ENCODE measurements at regions not wholly inside any gene's neighbourhood (a gene's known extent, or its start where the extent isn't known, plus 50 kb on each side); places are given as distances from the start of the nearest gene placed in this dataset.

DNA sequence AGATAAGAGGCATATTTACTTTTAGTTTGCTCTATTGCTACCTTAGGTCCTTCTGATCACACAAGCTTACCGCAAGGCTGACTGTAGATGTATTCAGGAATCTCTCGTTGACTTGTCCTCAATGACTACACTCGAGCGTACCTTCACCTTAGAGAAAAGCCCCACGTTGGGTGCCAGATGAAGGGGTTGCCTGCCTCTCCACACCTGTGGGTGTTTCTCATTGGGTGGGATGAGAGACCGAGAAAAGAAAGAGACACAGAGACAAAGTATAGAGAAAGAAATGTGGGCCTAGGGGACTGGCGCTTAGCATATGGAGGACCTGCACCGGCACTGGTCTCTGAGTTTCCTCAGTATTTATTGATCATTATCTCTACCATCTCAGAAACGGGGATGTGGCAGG, 51.8 kb downstream of the ASCL4 start:
- no peaks in the 10 kb centered on the region for H3K27me3 ChIP-seq (ENCODE audit: insufficient read depth, low read depth)
- H3K4me2 ChIP-seq: no peak overlapping the region
- H3K4me3 ChIP-seq (IDR thresholded peaks at IDR 0.05; ENCODE audit: insufficient read depth, low read depth, low read length): no peak overlapping the region
- no peak overlapping the region for H3K27ac ChIP-seq
- H3K9ac ChIP-seq: no peak overlapping the region
- TF ChIP-seq, protein P1, sequence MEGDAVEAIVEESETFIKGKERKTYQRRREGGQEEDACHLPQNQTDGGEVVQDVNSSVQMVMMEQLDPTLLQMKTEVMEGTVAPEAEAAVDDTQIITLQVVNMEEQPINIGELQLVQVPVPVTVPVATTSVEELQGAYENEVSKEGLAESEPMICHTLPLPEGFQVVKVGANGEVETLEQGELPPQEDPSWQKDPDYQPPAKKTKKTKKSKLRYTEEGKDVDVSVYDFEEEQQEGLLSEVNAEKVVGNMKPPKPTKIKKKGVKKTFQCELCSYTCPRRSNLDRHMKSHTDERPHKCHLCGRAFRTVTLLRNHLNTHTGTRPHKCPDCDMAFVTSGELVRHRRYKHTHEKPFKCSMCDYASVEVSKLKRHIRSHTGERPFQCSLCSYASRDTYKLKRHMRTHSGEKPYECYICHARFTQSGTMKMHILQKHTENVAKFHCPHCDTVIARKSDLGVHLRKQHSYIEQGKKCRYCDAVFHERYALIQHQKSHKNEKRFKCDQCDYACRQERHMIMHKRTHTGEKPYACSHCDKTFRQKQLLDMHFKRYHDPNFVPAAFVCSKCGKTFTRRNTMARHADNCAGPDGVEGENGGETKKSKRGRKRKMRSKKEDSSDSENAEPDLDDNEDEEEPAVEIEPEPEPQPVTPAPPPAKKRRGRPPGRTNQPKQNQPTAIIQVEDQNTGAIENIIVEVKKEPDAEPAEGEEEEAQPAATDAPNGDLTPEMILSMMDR (conservative IDR thresholded peaks at IDR 0.05; ENCODE audit: low read depth, low read length): no peak
- H3K79me2 ChIP-seq (ENCODE audit: insufficient read depth, low read depth): no peaks in the 10 kb centered on the region
- no peaks in the 10 kb centered on the region for H3K4me1 ChIP-seq (ENCODE audit: low read depth, poor library complexity, severe bottlenecking)
- no peaks in the 10 kb centered on the region for H3K36me3 ChIP-seq (ENCODE audit: insufficient read depth)
- H2AFZ ChIP-seq (ENCODE audit: low read depth): no peak overlapping the region
- H4K20me1 ChIP-seq (ENCODE audit: insufficient read depth): no peaks in the 10 kb centered on the region

DNA sequence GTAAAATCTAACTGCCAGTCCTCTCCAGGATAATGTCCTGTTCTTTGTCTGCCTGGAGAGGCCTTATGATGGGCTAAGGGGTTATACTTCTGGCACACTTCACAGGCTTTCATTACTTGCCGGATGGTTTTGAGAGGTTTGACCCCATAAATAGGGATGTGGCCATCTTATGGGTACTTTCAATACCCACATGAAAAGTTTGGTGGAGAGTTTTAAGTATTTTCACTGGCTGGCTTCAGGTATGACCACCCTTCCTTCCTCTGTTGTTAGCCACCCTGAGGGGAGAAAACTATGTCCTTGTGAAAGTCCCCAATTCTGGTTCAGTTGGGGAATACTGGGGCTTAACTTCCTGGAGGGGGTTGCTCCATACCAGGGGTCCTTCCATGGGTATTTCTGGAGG, 54.8 kb downstream of the ASCL4 start:
- H3K4me2 ChIP-seq: no peak overlapping the region
- H3K27ac ChIP-seq: no peak overlapping the region
- H3K4me3 ChIP-seq (IDR thresholded peaks at IDR 0.05; ENCODE audit: insufficient read depth, low read depth, low read length): no peak overlapping the region
- H2AFZ ChIP-seq (ENCODE audit: low read depth): no peak overlapping the region
- TF ChIP-seq, protein P1 (conservative IDR thresholded peaks at IDR 0.05; ENCODE audit: low read depth, low read length): no peak
- H3K36me3 ChIP-seq (ENCODE audit: insufficient read depth): no peaks in the 10 kb centered on the region
- no peaks in the 10 kb centered on the region for H3K4me1 ChIP-seq (ENCODE audit: low read depth, poor library complexity, severe bottlenecking)
- H3K9ac ChIP-seq: no peak overlapping the region
- no peaks in the 10 kb centered on the region for H3K27me3 ChIP-seq (ENCODE audit: insufficient read depth, low read depth)
- no peaks in the 10 kb centered on the region for H3K79me2 ChIP-seq (ENCODE audit: insufficient read depth, low read depth)
- H4K20me1 ChIP-seq (ENCODE audit: insufficient read depth): no peaks in the 10 kb centered on the region

DNA sequence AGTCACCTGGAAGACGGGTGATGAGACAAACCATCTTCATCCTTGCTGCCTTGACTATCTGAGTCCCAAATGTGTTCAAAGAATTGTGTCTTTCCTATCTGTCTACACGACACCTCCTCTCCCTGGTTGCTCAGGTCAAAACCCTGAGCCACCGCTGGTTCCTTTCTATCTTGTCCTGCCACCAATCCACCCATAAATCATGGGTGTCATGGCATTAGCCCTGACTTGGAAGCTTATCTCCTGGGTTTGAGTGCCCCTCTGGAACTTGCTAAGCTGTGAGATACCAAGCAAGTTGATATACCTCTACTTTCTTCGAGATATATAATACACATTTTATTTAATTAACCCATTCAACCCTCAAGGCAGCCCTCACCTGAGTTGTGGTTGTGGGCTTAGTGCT, 57.9 kb downstream of the ASCL4 start:
- Histone ChIP-seq H3K79me2 (ENCODE audit: insufficient read depth, low read depth) (no peaks in the 10 kb centered on the region), H3K4me1 (ENCODE audit: low read depth, poor library complexity, severe bottlenecking) (no peaks in the 10 kb centered on the region), H2AFZ (ENCODE audit: low read depth) (no peak overlapping the region), H3K27me3 (ENCODE audit: insufficient read depth, low read depth) (no peaks in the 10 kb centered on the region), H3K9ac (no peak overlapping the region), H3K27ac (no peak overlapping the region), H4K20me1 (ENCODE audit: insufficient read depth) (no peaks in the 10 kb centered on the region), H3K36me3 (ENCODE audit: insufficient read depth) (no peaks in the 10 kb centered on the region), H3K4me3 (IDR thresholded peaks at IDR 0.05; ENCODE audit: insufficient read depth, low read depth, low read length) (no peak overlapping the region), H3K4me2 (no peak overlapping the region)
- TF ChIP-seq, protein P1 (conservative IDR thresholded peaks at IDR 0.05; ENCODE audit: low read depth, low read length): no peak

DNA sequence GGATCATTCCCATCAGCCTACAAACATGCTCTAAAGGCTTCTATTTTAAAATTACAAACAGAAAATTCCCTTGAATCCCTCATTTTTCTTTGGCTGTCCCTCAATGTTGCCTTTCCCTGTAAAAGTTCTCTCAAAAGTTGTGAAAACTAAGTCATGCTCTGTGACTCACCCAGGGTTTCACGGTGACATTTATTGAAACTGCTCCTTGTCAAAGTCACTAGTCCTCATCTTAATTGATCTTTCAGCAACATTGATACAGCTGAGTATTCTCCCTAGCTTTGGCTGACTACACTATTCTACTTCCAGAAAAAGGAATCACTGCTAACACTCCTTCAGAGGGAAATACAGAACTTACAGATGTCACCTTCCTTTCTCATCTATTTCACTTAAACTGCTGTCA, 65.7 kb downstream of the ASCL4 start:
- no peak overlapping the region for H3K9ac ChIP-seq
- no peaks in the 10 kb centered on the region for H3K79me2 ChIP-seq (ENCODE audit: insufficient read depth, low read depth)
- H3K27me3 ChIP-seq (ENCODE audit: insufficient read depth, low read depth): no peaks in the 10 kb centered on the region
- H3K36me3 ChIP-seq (ENCODE audit: insufficient read depth): no peaks in the 10 kb centered on the region
- TF ChIP-seq, protein P1 (conservative IDR thresholded peaks at IDR 0.05; ENCODE audit: low read depth, low read length): no peak
- no peak overlapping the region for H2AFZ ChIP-seq (ENCODE audit: low read depth)
- no peak overlapping the region for H3K27ac ChIP-seq
- H4K20me1 ChIP-seq (ENCODE audit: insufficient read depth): no peaks in the 10 kb centered on the region
- H3K4me1 ChIP-seq (ENCODE audit: low read depth, poor library complexity, severe bottlenecking): no peaks in the 10 kb centered on the region
- no peak overlapping the region for H3K4me2 ChIP-seq
- no peak overlapping the region for H3K4me3 ChIP-seq (IDR thresholded peaks at IDR 0.05; ENCODE audit: insufficient read depth, low read depth, low read length)

Measured in KMS-11 (cell line).